GM21367 (cell line): ENCODE measurements at regions not wholly inside any gene's neighbourhood (a gene's known extent, or its start where the extent isn't known, plus 50 kb on each side); places are given as distances from the start of the nearest gene placed in this dataset.

Experiments
- ATAC-seq: cut with Tn5 transposase; IDR thresholded peaks from one replicate; pipeline ENCODE4 v1.9.1; 2021; ENCODE audit not compliant: unreplicated experiment

- ATAC-seq = no peak
These were observed 105.0 kb downstream of the ACER2 start for GRCh38 chr9:19513671-19514275.

- no peak for ATAC-seq
These were observed 103.5 kb downstream of the ACER2 start for GRCh38 chr9:19512103-19512832.

DNA sequence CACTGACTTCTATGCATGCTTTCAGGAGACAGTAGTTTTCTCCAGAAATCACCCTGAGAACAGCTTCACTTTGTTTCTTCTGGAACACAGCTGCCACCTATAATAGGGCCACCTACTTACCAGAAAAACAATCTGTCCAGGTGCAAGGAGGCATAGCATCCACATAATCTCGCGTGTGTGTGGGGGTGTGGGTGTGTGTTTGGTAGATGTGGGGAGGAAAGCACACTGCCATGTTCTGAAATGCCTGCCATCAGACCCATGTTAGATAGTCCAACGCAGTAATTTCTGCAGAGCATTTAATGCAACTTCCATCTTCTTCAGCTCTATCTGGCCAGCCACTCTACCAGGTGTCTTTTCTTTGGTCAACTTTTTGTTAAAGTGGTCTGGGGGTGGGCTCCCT lies 102.9 kb downstream of the ACER2 start:
- ATAC-seq = no peak

GRCh38 chr9:19510907-19511306 lies 102.1 kb downstream of the ACER2 start:
- no peak for ATAC-seq
